SIG-M5 (cell line): ENCODE measurements at regions not wholly inside any gene's neighbourhood (a gene's known extent, or its start where the extent isn't known, plus 50 kb on each side); places are given as distances from the start of the nearest gene placed in this dataset.

Source experiments
- DNase-seq: peaks from one replicate; lab custom pipeline; 2025; lab: John Stamatoyannopoulos, UW

DNA sequence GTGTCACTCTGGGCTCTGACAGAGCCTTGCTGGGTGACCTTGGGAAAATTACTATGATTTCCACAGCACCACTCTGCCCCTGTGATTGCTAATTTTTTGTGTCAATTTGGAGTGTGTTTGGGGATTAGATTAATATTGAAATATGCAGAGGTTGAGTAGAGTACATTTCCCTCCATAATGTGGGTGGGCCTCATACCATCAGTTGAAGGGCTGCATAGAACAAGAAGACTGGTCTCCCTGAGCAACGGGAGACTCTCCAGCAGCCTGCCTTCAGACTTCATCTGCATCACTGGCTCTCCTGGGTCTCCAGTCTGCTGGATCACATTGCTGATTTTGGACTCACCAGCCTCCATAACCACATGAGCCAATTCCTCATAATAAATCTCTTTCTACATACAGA is 313.7 kb downstream of the TNS1 start:
- no peak for DNase-seq

DNA sequence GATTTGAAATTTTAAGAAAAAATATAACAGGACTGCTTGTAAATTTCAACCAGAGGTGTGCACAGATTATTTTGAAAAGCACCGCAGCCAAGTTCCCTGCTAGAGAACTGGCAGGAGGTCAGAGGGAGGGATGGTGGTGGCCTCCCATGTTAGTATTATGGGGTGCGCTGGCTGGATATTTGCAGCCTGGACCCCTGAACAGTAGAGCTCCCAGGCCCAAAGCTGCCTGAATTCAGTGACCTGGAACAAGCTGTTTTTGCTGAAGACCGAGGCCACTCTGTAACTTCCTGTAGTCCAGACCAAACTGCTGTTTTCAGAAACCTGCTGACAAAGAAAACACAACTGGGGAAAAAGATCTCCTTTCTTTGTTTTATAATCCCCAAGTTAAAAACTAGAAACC is 314.3 kb downstream of the TNS1 start:
- no peak for DNase-seq

DNA sequence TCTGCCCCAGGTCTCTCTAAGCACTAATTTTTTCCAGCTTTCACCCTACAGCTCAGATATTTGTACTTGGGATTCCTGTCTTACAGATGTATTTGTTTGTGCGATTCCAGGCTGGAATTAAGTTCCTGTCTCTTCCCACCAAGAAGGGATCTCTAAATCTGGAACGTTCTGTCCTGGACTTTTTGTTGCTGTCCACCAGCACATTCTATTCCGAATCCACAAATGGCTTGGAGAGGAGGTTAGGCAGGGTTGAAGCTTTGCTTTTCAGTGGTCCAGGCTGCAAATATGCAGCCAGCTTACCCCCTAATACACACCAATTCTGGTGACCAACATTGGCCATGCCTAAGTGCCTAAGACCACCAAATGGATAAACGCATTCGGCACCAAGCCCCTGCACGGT is 315.0 kb downstream of the TNS1 start:
- no peak for DNase-seq

DNA sequence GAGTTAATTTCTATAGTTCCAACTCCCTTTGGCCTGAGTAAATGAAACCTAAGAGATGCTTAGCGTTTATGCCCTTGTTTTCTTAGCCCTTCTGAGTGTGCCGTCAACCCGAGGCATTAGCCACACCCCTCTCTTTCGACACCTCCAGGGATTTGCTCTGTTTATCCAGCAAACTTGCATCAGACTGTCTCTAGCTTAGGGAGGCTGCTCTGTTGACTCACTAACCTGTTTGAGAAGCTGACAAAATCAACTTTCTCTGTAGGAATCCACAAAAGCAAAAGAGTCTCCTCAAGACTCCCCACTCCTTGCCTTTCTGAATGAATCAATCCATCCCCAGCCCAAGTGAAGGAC is 317.6 kb downstream of the TNS1 start:
- no peak for DNase-seq

DNA sequence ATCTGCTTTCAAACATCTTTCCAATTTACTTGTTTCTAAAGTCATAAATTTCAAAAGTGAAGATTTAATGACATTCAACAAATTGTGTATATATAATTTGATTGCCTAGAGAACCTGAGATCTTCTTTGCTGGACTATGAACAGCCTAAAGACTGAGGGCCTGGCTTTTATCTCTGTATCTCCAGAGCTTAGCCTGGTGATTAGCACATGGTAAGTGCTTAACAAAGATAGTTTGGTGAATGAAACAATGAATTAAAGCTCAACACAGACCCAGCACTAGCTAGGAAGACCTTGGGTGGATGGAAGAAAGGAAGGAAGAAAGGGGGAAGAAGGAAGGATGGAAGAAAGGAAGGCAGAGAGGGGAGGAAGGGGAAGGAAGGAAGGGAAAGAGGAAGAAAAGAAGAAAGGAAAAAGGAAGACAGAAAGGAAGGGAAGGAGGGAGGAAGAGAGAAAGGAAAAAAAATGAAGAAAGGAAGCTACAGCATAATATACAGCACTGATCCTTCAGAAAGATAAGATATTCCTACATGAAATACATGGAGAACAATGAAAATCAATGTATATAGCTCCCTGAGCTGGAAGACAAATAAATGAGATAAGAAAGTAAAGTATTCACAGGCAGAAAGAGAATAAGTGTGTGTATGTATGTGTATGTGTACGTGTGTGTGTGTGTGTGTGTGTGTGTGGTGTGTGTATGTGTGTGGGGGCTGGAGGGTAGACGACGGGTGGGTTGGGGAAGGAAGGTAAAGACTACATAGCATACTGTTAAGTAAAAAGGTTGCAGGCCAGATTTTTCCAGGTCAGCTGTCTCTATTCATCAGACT is 318.2 kb downstream of the TNS1 start:
- DNase-seq, result no peak

- DNase-seq, result no peak
Measured at GRCh38 chr2:217683106-217683870, 319.5 kb downstream of the TNS1 start.

- DNase-seq, result no peak
Measured at GRCh38 chr2:217681791-217682190, 321.0 kb downstream of the TNS1 start.

GRCh38 chr2:217680381-217680780 is 322.4 kb downstream of the TNS1 start:
- DNase-seq, result no peak

DNA sequence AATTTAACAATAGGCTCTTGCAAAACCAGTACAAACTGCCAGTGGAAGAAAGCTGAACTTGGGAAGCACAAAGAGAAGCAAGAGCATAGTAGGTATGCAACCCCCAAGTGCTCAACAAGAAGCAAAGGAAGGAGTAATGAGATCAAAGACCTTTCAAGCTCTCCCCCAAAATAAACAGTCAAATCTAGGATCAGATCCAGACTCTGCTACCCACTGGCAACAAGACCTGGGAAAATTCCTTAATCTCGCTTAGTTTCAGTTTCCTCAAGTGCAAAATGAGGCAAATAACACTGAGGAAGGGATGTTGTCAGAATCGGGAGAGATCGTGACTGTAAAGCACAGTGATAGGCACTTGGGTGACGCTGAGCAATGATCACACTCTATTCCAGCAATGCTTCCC is 329.2 kb downstream of the TNS1 start:
- DNase-seq, result no peak

DNA sequence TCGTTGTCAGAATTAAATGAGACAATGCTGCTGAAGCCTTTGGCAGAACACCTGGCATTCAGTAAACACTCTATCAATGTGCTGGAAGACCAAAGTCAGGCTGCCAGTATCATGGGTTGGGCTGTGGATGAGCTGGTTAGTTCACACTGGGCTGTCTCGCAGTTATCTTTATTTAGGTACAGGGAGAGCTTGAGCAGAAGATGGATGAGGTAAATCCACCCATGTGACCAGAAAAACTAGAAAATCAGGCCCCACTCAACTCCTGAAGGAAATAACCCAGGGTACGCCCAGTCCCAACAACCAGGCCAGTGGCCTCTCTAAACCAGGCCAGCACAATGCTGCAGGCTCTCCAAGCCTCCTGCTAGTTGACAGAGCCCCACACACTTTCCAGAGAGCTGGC is 330.3 kb downstream of the TNS1 start:
- DNase-seq, result no peak

DNA sequence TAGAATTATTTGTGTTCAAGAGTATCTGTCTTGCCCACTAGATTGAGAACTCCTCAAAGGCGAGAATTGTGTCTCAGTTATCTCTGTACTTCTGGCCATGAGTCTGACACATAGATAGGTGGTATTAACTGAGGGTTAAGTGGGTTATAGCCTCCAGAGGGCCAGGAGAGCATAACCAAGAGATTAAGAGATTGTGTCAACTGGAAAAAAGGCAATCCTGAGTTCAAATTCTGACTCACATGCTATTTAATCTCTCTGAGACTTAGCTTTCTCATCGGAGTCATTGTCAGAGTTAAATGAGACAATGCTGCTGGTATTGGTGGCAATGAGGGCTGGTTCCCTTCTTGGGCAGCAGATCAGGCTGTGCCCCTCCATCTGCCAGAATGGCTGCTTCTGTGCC is 330.9 kb downstream of the TNS1 start:
- DNase-seq, result no peak

GRCh38 chr2:217671075-217671474 is 331.7 kb downstream of the TNS1 start:
- DNase-seq, result no peak

GRCh38 chr2:217669831-217670230 is 333.0 kb downstream of the TNS1 start:
- no peak for DNase-seq

- no peak for DNase-seq
Measured at GRCh38 chr2:217667512-217667911, 335.3 kb downstream of the TNS1 start.

GRCh38 chr2:217667035-217667434 is 335.8 kb downstream of the TNS1 start:
- DNase-seq, result no peak

- no peak for DNase-seq
Measured at GRCh38 chr2:217666338-217666737, 336.5 kb downstream of the TNS1 start.

DNA sequence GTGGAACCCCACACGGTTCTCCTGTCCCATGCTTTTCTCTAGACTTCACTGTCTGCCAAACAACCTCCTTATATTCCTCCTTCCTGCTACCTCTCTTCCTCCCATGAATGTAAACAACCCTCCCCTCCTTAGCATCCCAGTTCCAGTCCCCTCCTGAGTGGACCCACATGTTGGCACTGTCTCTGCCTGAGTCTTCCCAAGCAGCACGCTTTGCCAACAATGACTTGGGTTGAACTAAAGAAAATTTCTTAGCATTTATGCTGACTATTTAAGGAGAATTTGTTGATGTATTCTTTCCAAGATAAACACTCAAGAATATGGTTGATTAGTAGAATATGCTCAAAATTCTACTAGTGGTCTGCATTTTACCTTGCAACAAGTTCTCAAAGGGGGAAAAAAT is 338.0 kb downstream of the TNS1 start:
- DNase-seq, result no peak

- DNase-seq, result no peak
Measured at GRCh38 chr2:217662984-217663602, 339.7 kb downstream of the TNS1 start.

GRCh38 chr2:217661378-217661777 is 341.4 kb downstream of the TNS1 start:
- DNase-seq, result no peak

GRCh38 chr2:217660423-217660822 is 342.4 kb downstream of the TNS1 start:
- no peak for DNase-seq

GRCh38 chr2:217658806-217659205 is 344.0 kb downstream of the TNS1 start:
- DNase-seq, result no peak

DNA sequence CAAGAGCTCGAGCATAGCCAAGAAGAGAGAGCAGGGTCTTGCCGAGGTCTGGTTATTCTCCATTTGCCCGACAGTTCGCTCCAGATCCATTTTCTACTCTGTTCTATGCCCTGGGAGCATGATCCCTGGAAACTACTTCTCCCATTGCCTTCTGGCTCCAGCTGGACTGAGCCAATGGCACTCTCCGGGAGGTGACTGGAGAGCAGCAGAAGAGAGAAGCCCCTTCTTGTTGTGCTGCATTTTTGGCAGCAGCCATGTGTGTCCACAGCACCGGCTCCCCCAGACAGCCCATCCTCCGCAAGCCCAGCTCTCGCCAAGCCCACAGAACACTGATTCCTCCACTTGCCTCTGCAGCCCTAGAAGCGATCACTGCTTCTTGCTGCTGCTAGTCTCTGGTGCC is 345.5 kb downstream of the TNS1 start:
- DNase-seq, result no peak

GRCh38 chr2:217656316-217656715 is 346.5 kb downstream of the TNS1 start:
- no peak for DNase-seq
